ENCODE measurements at regions not wholly inside any gene's neighbourhood (a gene's known extent, or its start where the extent isn't known, plus 50 kb on each side); places are given as distances from the start of the nearest gene placed in this dataset.

DNA sequence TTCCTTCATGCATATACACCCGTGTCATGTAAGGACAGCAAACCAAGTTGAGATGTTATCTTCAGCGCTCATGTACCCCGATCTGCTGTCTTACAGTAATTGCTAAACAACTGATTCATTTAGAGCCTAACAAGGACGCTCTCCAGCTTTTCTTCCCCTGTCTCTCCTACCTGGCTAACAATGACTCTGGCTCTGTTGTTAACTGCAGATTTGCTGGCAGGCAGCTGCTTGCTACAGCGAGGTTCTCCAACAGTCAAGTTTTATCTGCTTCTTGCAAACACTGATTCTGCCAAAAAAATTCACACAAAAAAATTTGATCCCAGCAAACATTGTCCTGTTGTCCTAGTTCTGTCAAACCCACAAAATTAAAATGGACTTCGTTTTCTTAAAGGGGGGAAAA, 101.6 kb downstream of the OTX2 start:
- Histone ChIP-seq H3K4me1 (ENCODE audit: insufficient read depth, low read length) (peaks cover 14% of the 10 kb centered on the region; the same call in 1 of the 2 replicates), H3K36me3 (ENCODE audit: insufficient read depth, low read length) (no peaks in the 10 kb centered on the region), H3K9ac (ENCODE audit: low read depth, low read length) (no peak overlapping the region), H3K9me3 (ENCODE audit: control insufficient read depth, insufficient read depth, low read length) (no peaks in the 10 kb centered on the region)

DNA sequence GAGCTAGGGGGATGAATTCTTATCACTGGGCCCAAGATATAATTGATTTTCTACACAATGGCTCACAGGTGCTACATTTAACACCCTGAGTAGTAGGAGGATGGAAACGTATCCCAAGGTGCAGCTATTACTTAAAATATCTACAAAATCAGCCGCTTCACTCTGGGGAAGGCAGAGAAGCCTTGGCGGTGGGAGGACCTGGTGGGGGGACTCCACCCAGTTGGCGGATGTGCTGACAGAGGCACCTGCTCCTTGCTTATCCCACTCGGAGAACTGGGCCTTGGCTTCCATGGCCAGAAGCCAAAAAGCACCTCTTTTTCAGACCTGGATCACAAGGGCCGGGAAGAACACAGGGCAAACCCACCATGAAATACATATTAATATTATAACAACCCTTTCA, 106.3 kb downstream of the OTX2 start:
- H3K9ac ChIP-seq (ENCODE audit: low read depth, low read length), result no peak overlapping the region

DNA sequence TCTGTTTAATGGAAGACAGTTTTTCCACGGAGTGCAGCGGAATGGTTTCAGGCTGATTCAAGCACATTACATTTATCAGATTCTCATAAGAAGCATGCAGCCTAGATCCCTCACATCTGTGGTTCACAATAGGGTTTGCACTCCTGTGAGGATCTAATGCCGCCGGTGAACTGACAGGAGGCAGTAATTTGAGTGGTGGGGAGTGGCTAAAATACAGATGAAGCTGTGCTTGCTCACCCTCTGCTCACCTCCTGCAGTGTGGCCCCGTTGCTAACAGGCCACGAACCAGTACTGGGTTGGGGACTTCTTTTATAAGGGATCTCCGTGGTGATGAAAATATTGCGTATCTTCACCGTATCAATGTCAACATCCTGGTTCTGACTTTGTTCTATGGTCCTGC, 107.8 kb downstream of the OTX2 start:
- Histone ChIP-seq H3K9ac (ENCODE audit: low read depth, low read length) (no peak overlapping the region), H3K9me3 (ENCODE audit: control insufficient read depth, insufficient read depth, low read length) (no peaks in the 10 kb centered on the region), H3K36me3 (ENCODE audit: insufficient read depth, low read length) (no peaks in the 10 kb centered on the region), H3K4me1 (ENCODE audit: insufficient read depth, low read length) (peaks cover 11% of the 10 kb centered on the region; the same call in 1 of the 2 replicates)

More for the DNA sequence above, 106.3 kb downstream of the OTX2 start:
- Histone ChIP-seq H3K9me3 (ENCODE audit: control insufficient read depth, insufficient read depth, low read length) (no peaks in the 10 kb centered on the region), H3K36me3 (ENCODE audit: insufficient read depth, low read length) (no peaks in the 10 kb centered on the region), H3K4me1 (ENCODE audit: insufficient read depth, low read length) (peaks cover 11% of the 10 kb centered on the region; the same call in 1 of the 2 replicates)
